BLaER1 treated with 17β-estradiol and CSF1 and Interleukin-3, amounts not matched to agents 10 nM and 100 nM (cell line): ENCODE measurements at regions not wholly inside any gene's neighbourhood (a gene's known extent, or its start where the extent isn't known, plus 50 kb on each side); places are given as distances from the start of the nearest gene placed in this dataset.

Experiments used
- H3K27ac ChIP-seq, 11 experiments: shearing (Covaris generic); formaldehyde crosslinking; 2 replicates each; pipeline ENCODE4 v1.8.1; 2022
- H3K27me3 ChIP-seq, 11 experiments: shearing (Covaris generic); formaldehyde crosslinking; 2 replicates each; pipeline ENCODE4 v1.8.1; 2022
- H3K36me3 ChIP-seq, 11 experiments: shearing (Covaris generic); formaldehyde crosslinking; 2 replicates each; pipeline ENCODE4 v1.8.1; 2022
- H3K4me1 ChIP-seq, 10 experiments: shearing (Covaris generic); formaldehyde crosslinking; 2 replicates each; pipeline ENCODE4 v1.8.1; 2022
- H3K4me2 ChIP-seq, 11 experiments: shearing (Covaris generic); formaldehyde crosslinking; 2 replicates each; pipeline ENCODE4 v1.8.1; 2022
- H3K4me3 ChIP-seq, 10 experiments: shearing (Covaris generic); formaldehyde crosslinking; 2 replicates each; pipeline ENCODE4 v1.8.1; 2022
- H3K9ac ChIP-seq, 11 experiments: shearing (Covaris generic); formaldehyde crosslinking; 2 replicates each; pipeline ENCODE4 v1.8.1; 2022
- H3K9me3 ChIP-seq, 11 experiments: shearing (Covaris generic); formaldehyde crosslinking; replicated peaks in 1 of 11; 2 replicates each; pipeline ENCODE4 v1.8.1; 2022
- H4K20me1 ChIP-seq, 11 experiments: shearing (Covaris generic); formaldehyde crosslinking; 2 replicates each; pipeline ENCODE4 v1.8.1; 2022
- Cebpa-rat ChIP-seq, 11 experiments: shearing (Covaris generic); IDR thresholded peaks; 2 replicates each; pipeline ENCODE4 v1.8.1; 2022

DNA sequence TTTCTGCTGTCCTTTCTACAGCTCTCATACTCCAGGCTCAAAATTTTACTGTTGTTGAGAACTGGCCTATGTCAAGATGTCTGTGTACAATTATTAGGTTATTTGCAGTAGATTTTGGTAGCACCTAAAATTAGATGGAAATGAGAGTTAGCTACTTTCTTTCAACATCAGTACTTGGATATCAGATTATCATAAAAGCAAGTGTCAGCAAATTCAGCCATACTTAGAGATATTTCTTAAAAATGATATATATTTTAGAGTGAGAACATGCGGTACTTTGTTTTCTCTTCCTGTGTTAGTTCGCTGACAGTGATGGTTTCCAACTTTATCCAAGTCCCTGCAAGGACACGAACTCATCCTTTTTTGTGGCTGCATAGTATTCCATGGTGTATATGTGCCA, 351.8 kb upstream of the LRRC7 start:
- no peaks in the 10 kb centered on the region for H3K36me3 ChIP-seq
- no peak overlapping the region for H3K9ac ChIP-seq
- no peak for TF ChIP-seq Cebpa-rat (IDR thresholded peaks at IDR 0.05)
- no peak overlapping the region for H3K4me3 ChIP-seq
- H4K20me1 ChIP-seq, result no peaks in the 10 kb centered on the region
- H3K4me2 ChIP-seq, result no peak overlapping the region
- H3K27me3 ChIP-seq, result no peaks in the 10 kb centered on the region
- no peaks in the 10 kb centered on the region for H3K9me3 ChIP-seq
- H3K27ac ChIP-seq, result no peak overlapping the region
- H3K4me1 ChIP-seq, result no peaks in the 10 kb centered on the region

DNA sequence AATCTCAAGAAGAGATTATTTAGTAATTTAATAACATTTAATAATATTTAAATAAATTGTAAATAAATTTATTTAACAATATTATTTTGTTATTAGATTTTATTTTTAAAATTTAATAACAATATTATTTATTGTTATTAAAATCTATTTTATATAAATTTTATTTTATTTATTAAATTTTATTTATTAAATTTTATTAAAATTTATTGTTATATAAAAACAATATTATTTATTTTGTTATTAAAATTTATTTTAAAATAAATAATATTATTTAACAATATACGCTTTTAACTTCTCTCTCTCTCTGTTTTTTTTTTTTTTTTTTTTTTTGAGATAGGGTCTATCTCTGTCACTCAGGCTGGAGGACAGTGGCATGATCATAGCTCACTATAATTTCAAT, 347.1 kb upstream of the LRRC7 start:
- Histone ChIP-seq H3K27me3 (no peaks in the 10 kb centered on the region), H3K27ac (no peak overlapping the region), H3K9ac (no peak overlapping the region), H3K4me2 (no peak overlapping the region), H4K20me1 (no peaks in the 10 kb centered on the region), H3K9me3 (no peaks in the 10 kb centered on the region), H3K4me3 (no peak overlapping the region), H3K4me1 (no peaks in the 10 kb centered on the region), H3K36me3 (no peaks in the 10 kb centered on the region)
- no peak for TF ChIP-seq Cebpa-rat (IDR thresholded peaks at IDR 0.05)

DNA sequence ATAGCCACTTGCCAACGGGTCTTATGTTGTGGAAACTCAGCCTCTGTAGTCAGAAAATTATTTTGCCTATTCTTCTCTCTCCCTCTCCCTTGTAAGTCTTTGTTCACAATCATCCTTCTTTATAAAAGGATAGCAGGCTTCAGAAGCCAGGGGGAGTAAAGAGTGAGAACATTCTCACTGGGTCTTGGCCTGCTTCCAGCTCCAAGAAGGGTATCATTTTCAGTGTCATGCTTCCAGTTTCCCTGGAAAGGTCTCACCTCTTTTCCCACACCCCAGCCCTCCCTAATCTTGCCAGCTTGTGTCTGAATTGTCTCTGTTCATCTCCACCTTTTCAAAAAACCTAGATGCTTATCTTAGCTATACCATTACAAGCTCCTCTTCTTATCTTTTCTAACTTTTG, 346.2 kb upstream of the LRRC7 start:
- Histone ChIP-seq H3K9ac (no peak overlapping the region), H3K4me1 (no peaks in the 10 kb centered on the region), H3K36me3 (no peaks in the 10 kb centered on the region), H3K4me2 (no peak overlapping the region), H3K4me3 (no peak overlapping the region), H3K27me3 (no peaks in the 10 kb centered on the region), H4K20me1 (no peaks in the 10 kb centered on the region), H3K27ac (no peak overlapping the region), H3K9me3 (no peaks in the 10 kb centered on the region)
- no peak for TF ChIP-seq Cebpa-rat (IDR thresholded peaks at IDR 0.05)

GRCh38 chr1:69223156-69223555, 344.6 kb upstream of the LRRC7 start:
- Histone ChIP-seq H3K9ac (no peak overlapping the region), H3K4me1 (no peaks in the 10 kb centered on the region), H3K36me3 (no peaks in the 10 kb centered on the region), H3K4me2 (no peak overlapping the region), H3K4me3 (no peak overlapping the region), H3K27me3 (no peaks in the 10 kb centered on the region), H3K9me3 (no peaks in the 10 kb centered on the region), H4K20me1 (no peaks in the 10 kb centered on the region), H3K27ac (no peak overlapping the region)
- TF ChIP-seq Cebpa-rat (IDR thresholded peaks at IDR 0.05), result no peak

DNA sequence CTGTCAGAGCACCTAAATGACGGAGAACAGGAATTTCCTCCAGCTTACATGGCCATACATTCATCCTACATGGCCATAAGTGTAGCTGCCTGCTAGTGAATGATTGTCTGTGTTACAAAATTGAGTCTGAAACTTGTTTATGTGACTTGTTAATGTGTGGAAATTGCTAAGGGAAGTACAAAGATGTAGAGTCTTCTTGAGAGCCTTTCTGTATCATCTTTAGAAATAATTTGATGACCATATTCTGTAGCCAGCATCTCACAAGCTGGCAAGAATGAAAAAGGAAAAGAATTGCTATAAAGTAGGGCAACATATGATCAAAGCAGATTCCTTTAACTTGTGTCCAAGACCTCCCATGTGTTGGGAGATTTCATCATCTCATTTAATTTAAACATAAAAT, 339.2 kb upstream of the LRRC7 start:
- no peak overlapping the region for H3K4me2 ChIP-seq
- H4K20me1 ChIP-seq, result no peaks in the 10 kb centered on the region
- H3K9ac ChIP-seq, result no peak overlapping the region
- no peaks in the 10 kb centered on the region for H3K4me1 ChIP-seq
- H3K36me3 ChIP-seq, result no peaks in the 10 kb centered on the region
- H3K9me3 ChIP-seq, result no peaks in the 10 kb centered on the region
- no peak overlapping the region for H3K27ac ChIP-seq
- no peaks in the 10 kb centered on the region for H3K27me3 ChIP-seq
- H3K4me3 ChIP-seq, result no peak overlapping the region
- no peak for TF ChIP-seq Cebpa-rat (IDR thresholded peaks at IDR 0.05)

- Histone ChIP-seq H3K4me3 (no peak overlapping the region), H3K36me3 (no peaks in the 10 kb centered on the region), H3K27me3 (no peaks in the 10 kb centered on the region), H3K4me2 (no peak overlapping the region), H4K20me1 (no peaks in the 10 kb centered on the region), H3K27ac (no peak overlapping the region), H3K9ac (no peak overlapping the region), H3K4me1 (no peaks in the 10 kb centered on the region), H3K9me3 (no peaks in the 10 kb centered on the region)
- no peak for TF ChIP-seq Cebpa-rat (IDR thresholded peaks at IDR 0.05)
These were observed 337.5 kb upstream of the LRRC7 start for GRCh38 chr1:69230208-69230607.

DNA sequence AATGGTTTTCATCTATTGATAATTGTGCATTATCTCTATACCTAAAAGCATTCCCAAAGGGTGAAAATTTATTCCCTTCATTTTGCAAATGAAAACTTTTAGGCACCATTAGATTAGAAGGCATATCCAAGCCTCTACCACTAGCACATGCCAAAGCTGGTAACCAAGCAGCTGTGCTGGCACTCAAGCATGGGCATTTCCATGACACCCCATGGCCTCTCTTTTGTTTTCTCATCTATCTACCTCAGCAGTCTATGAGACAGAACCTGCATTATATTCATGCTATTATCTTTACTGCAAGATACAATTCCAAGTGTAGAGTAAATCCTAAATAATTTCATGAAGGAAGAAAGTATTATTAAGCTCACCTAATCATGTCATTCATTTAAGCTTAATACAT, 334.3 kb upstream of the LRRC7 start:
- no peak for TF ChIP-seq Cebpa-rat (IDR thresholded peaks at IDR 0.05)
- no peak overlapping the region for H3K4me3 ChIP-seq
- H3K9me3 ChIP-seq, result no peaks in the 10 kb centered on the region
- no peak overlapping the region for H3K27ac ChIP-seq
- H3K36me3 ChIP-seq, result no peaks in the 10 kb centered on the region
- no peaks in the 10 kb centered on the region for H3K4me1 ChIP-seq
- H3K9ac ChIP-seq, result no peak overlapping the region
- no peaks in the 10 kb centered on the region for H4K20me1 ChIP-seq
- no peak overlapping the region for H3K4me2 ChIP-seq
- H3K27me3 ChIP-seq, result no peaks in the 10 kb centered on the region

- TF ChIP-seq Cebpa-rat (IDR thresholded peaks at IDR 0.05), result no peak
- Histone ChIP-seq H3K27ac (no peak overlapping the region), H3K4me1 (no peaks in the 10 kb centered on the region), H3K4me2 (no peak overlapping the region), H3K9ac (no peak overlapping the region), H3K36me3 (no peaks in the 10 kb centered on the region), H3K4me3 (no peak overlapping the region), H3K9me3 (no peaks in the 10 kb centered on the region), H3K27me3 (no peaks in the 10 kb centered on the region), H4K20me1 (no peaks in the 10 kb centered on the region)
These were observed 323.5 kb upstream of the LRRC7 start for GRCh38 chr1:69244211-69244610.

- H3K27me3 ChIP-seq, result no peaks in the 10 kb centered on the region
- no peak overlapping the region for H3K4me3 ChIP-seq
- no peak overlapping the region for H3K27ac ChIP-seq
- H4K20me1 ChIP-seq, result no peaks in the 10 kb centered on the region
- no peak overlapping the region for H3K9ac ChIP-seq
- H3K4me2 ChIP-seq, result no peak overlapping the region
- no peaks in the 10 kb centered on the region for H3K4me1 ChIP-seq
- H3K36me3 ChIP-seq, result no peaks in the 10 kb centered on the region
- no peak for TF ChIP-seq Cebpa-rat (IDR thresholded peaks at IDR 0.05)
- H3K9me3 ChIP-seq, result no peaks in the 10 kb centered on the region
These were observed 321.6 kb upstream of the LRRC7 start for GRCh38 chr1:69246109-69246508.

DNA sequence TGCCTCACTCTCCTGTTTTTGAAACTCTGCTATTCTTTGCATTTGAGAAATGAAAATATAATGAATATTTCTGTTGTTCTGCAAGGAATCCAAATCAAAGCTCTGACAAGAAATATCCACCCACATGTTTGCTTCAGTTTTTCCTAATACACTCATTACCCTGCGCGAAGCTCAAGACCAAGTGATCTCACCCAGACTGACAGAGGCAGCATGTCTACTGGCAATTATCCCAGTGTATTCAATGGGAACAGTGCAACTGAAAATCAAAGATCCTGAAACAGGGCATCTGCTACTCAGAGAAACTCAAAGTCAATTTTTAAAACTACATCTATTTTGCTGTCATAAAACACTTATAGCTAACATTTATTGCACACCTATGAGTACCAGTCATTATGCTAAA, 321.0 kb upstream of the LRRC7 start:
- Histone ChIP-seq H3K27me3 (no peaks in the 10 kb centered on the region), H3K36me3 (no peaks in the 10 kb centered on the region), H3K9ac (no peak overlapping the region), H3K4me2 (no peak overlapping the region), H4K20me1 (no peaks in the 10 kb centered on the region), H3K4me1 (no peaks in the 10 kb centered on the region), H3K27ac (no peak overlapping the region), H3K9me3 (no peaks in the 10 kb centered on the region), H3K4me3 (no peak overlapping the region)
- TF ChIP-seq Cebpa-rat (IDR thresholded peaks at IDR 0.05), result no peak

DNA sequence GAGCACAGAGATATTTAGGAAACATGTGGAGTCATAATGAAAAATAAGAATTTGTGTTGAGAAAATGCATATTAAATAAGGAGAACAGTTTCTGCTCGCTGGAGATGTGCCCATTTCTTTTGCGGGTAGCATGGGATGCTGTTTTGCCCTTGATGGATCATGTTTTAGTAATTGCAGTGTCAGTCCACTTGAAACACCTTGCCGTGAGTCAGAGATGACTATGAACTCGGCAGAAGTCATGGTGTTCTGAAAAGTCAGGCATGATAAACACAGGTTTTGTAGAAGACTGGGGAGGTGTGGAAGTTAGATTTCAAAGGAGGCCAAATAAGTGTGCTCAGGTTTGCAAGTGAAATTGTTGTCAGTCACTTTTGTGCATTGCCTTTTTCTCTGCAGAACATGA, 315.0 kb upstream of the LRRC7 start:
- no peak overlapping the region for H3K4me3 ChIP-seq
- H3K4me2 ChIP-seq, result no peak overlapping the region
- H4K20me1 ChIP-seq, result no peaks in the 10 kb centered on the region
- peaks cover 0 to 5% (median 0%) of the 10 kb centered on the region in 10 experiments; a peak in 3 of 20 replicates for H3K4me1 ChIP-seq
- no peaks in the 10 kb centered on the region for H3K36me3 ChIP-seq
- no peaks in the 10 kb centered on the region for H3K9me3 ChIP-seq
- H3K27ac ChIP-seq, result no peak overlapping the region
- H3K9ac ChIP-seq, result no peak overlapping the region
- TF ChIP-seq Cebpa-rat (IDR thresholded peaks at IDR 0.05), result no peak
- H3K27me3 ChIP-seq, result no peaks in the 10 kb centered on the region
